Panc1 (cell line): ENCODE measurements at regions not wholly inside any gene's neighbourhood (a gene's known extent, or its start where the extent isn't known, plus 50 kb on each side); places are given as distances from the start of the nearest gene placed in this dataset.

Source experiments
- ATAC-seq: fragments of 200-7000 bp; cut with Tn5 transposase; 2 replicates; pipeline ENCODE4 v1.9.1; 2020; ENCODE audit warnings: mild to moderate bottlenecking, moderate library complexity
- BruUV-seq: library from RNA; stranded (reverse); fragments of 400-500 nt; replicated peaks from 2 replicates; lab custom pipeline; 2021; lab: Mats Ljungman, UMichigan
- CTCF ChIA-PET: fragments of 300-600 bp; sonication (Branson Sonifier 250); formaldehyde crosslinking; loops from one replicate; lab custom pipeline; 2022; ENCODE audit warnings: antibody characterized with exemption; lab: Charles Lee
- POLR2A ChIA-PET: fragments of 300-600 bp; sonication (Branson Sonifier 250); formaldehyde crosslinking; loops from one replicate; lab custom pipeline; 2022; ENCODE audit warnings: antibody characterized with exemption; lab: Charles Lee
- DNase-seq: peaks from one replicate; pipeline ENCODE4 v3.0.0-alpha.2; 2010; ENCODE audit warnings: low read depth, low spot score
- H3K27ac ChIP-seq: 2 replicates; pipeline ENCODE4 v1.5.1; 2011; ENCODE audit warnings: mild to moderate bottlenecking, low read length, inconsistent platforms
- H3K27me3 ChIP-seq: fragments of 200-500 bp; sonication (Bioruptor generic); 2 replicates; pipeline ENCODE4 v1.6.0; 2014; ENCODE audit warnings: low read length, inconsistent platforms; ENCODE audit not compliant: control insufficient read depth, insufficient read depth
- H3K36me3 ChIP-seq: fragments of 200-500 bp; sonication (Bioruptor generic); 2 replicates; pipeline ENCODE4 v1.5.1; 2014; ENCODE audit warnings: inconsistent platforms, mild to moderate bottlenecking, low read length, moderate library complexity; ENCODE audit not compliant: control insufficient read depth, insufficient read depth
- H3K4me1 ChIP-seq: 2 replicates; pipeline ENCODE4 v1.5.1; 2011; ENCODE audit warnings: inconsistent platforms, mild to moderate bottlenecking, low read length, moderate library complexity; ENCODE audit not compliant: control insufficient read depth, insufficient read depth
- H3K4me3 ChIP-seq, 2 experiments: 2 replicates each; pipeline ENCODE4 v1.5.1; 2011 to 2012; ENCODE audit warnings: low read depth in 2 of 2, low read length in 2 of 2, mild to moderate bottlenecking in 2 of 2, inconsistent platforms in 1 of 2, moderate library complexity in 1 of 2
- H3K9me3 ChIP-seq: fragments of 200-500 bp; sonication (Bioruptor generic); 2 replicates; pipeline ENCODE4 v1.5.1; 2014; ENCODE audit warnings: low read depth, mild to moderate bottlenecking, inconsistent platforms, low read length, moderate library complexity; ENCODE audit not compliant: control insufficient read depth, insufficient read depth
- CTCF ChIP-seq: fragments of 450-650 bp; IDR thresholded peaks from 2 replicates; pipeline ENCODE4 v1.5.1; 2017; ENCODE audit warnings: mild to moderate bottlenecking
- POLR2AphosphoS5 ChIP-seq: IDR thresholded peaks from 2 replicates; pipeline ENCODE4 v1.6.1; 2012; ENCODE audit warnings: mild to moderate bottlenecking, low read depth, low read length, moderate library complexity
- REST ChIP-seq, 2 experiments: IDR thresholded peaks; 2 replicates each; pipeline ENCODE4 v1.6.1; 2011 to 2012; ENCODE audit warnings: low read depth in 2 of 2, control low read depth in 1 of 2, low read length in 1 of 2, mild to moderate bottlenecking in 1 of 2, moderate library complexity in 1 of 2; ENCODE audit not compliant: insufficient read depth in 1 of 2
- SIN3A ChIP-seq: IDR thresholded peaks from 2 replicates; pipeline ENCODE4 v1.6.1; 2012; ENCODE audit warnings: low read depth, mild to moderate bottlenecking, low read length, moderate library complexity, borderline replicate concordance; ENCODE audit not compliant: insufficient read depth
- TCF7L2 ChIP-seq: IDR thresholded peaks from 2 replicates; pipeline ENCODE4 v1.6.1; 2011; ENCODE audit warnings: mild to moderate bottlenecking, low read depth, low read length, inconsistent platforms
- in situ Hi-C: cut with HindIII; loops from 2 replicates; pipeline ENCODE4 v1.10.0; 2016; ENCODE audit warnings: low sequenced_read_pairs, low pct_unique_long_range_greater_than_20kb
- intact Hi-C: fragments of 100-400 bp; cut with micrococcal nuclease; formaldehyde crosslinking; loops from one replicate; pipeline ENCODE4 v1.10.0; 2022; ENCODE audit not compliant: unreplicated experiment

GRCh38 chr14:55749201-55749812 lies 169.3 kb downstream of the KTN1 start:
- H3K27ac ChIP-seq, result no peak overlapping the region; the same call in 1 of the 2 replicates
- ATAC-seq (no peak), DNase-seq (no peak)
- ChIA-PET POLR2A (no interaction called here), CTCF (no interaction called here)
- H3K27me3 ChIP-seq, result no peaks in the 10 kb centered on the region
- no peak overlapping the region for H3K4me3 ChIP-seq
- no peaks in the 10 kb centered on the region for H3K36me3 ChIP-seq
- in situ Hi-C loops, result no loop called here
- H3K4me1 ChIP-seq, result peaks cover 14% of the 10 kb centered on the region
- TF ChIP-seq TCF7L2 (0 out of 2 replicates have a peak, but pooled peaks have one; percentile 15), REST (IDR thresholded peaks at IDR 0.05; ENCODE audit: insufficient read depth in 1 of 2, low read depth in 2 of 2, low read length in 1 of 2) (no peak), SIN3A (no peak)
- intact Hi-C loops, result no loop called here
- BruUV-seq, result no TSS peak
- H3K9me3 ChIP-seq, result no peaks in the 10 kb centered on the region

GRCh38 chr14:55749946-55750345 lies 169.9 kb downstream of the KTN1 start:
- POLR2A ChIA-PET, result no interaction called here
- Histone ChIP-seq H3K27me3 (no peaks in the 10 kb centered on the region), H3K4me1 (peaks cover 14% of the 10 kb centered on the region), H3K9me3 (no peaks in the 10 kb centered on the region), H3K4me3 (no peak overlapping the region), H3K36me3 (no peaks in the 10 kb centered on the region), H3K27ac (no peak overlapping the region)
- no peak for TF ChIP-seq REST (IDR thresholded peaks at IDR 0.05; ENCODE audit: insufficient read depth in 1 of 2, low read depth in 2 of 2, low read length in 1 of 2)
- no peak for TF ChIP-seq SIN3A
- no peak for TF ChIP-seq CTCF
- no peak for TF ChIP-seq TCF7L2
- no peak for TF ChIP-seq POLR2AphosphoS5
- no TSS peak for BruUV-seq
- in situ Hi-C loops, result no loop called here
- intact Hi-C loops, result no loop called here
- DNase-seq (no peak), ATAC-seq (no peak)
- CTCF ChIA-PET, result no interaction called here
